Prostate gland (tissue), 2 donors: ENCODE measurements at regions not wholly inside any gene's neighbourhood (a gene's known extent, or its start where the extent isn't known, plus 50 kb on each side); places are given as distances from the start of the nearest gene placed in this dataset.

Source experiments
- DNase-seq: peaks from one replicate; pipeline ENCODE4 v3.0.0-alpha.2; 2019; ENCODE audit warnings: low spot score
- H3K27ac ChIP-seq, 2 donors: fragments of 200-600 bp; sonication (generic); 2 replicates each; pipeline ENCODE4 v1.5.1; 2017 to 2019
- H3K27me3 ChIP-seq: fragments of 200-600 bp; sonication (generic); replicated peaks from 2 replicates; pipeline ENCODE4 v1.5.1; 2019; ENCODE audit not compliant: insufficient read depth
- H3K36me3 ChIP-seq, 2 donors: fragments of 200-600 bp; sonication (generic); 1 replicate in 1 of 2; 2 replicates in 1 of 2; pipeline versions ENCODE4 v1.5.1 to v1.8.1; 2017 to 2019
- H3K4me1 ChIP-seq: fragments of 200-600 bp; sonication (generic); replicated peaks from 2 replicates; pipeline ENCODE4 v1.5.1; 2019
- H3K4me3 ChIP-seq, 2 donors: fragments of 200-600 bp; sonication (generic); 2 replicates each; pipeline ENCODE4 v1.5.1; 2017 to 2019
- H3K9me3 ChIP-seq: fragments of 200-600 bp; sonication (generic); 2 replicates; pipeline ENCODE4 v1.5.1; 2017
- POLR2A ChIP-seq: fragments of 450-650 bp; IDR thresholded peaks from one replicate; pipeline ENCODE4 v1.6.1; 2016; ENCODE audit warnings: antibody characterized with exemption, mild to moderate bottlenecking
- POLR2AphosphoS5 ChIP-seq: sonication (generic); formaldehyde crosslinking; IDR thresholded peaks from one replicate; pipeline ENCODE4 v1.6.1; 2017; ENCODE audit warnings: antibody characterized with exemption
- WGBS: methylation state at CpG from one replicate; pipeline ENCODE4 v1.1.5; 2018; 5-methylcytosine and 5-hydroxymethylcytosine counted together
- intact Hi-C: fragments of 100-400 bp; cut with DNase I; formaldehyde crosslinking; loops from one replicate; pipeline ENCODE4 v1.14.2; 2022
- TF ChIP-seq, protein P1 (sequence below), 4 experiments: fragments of 200-600 bp in 2 of 4; fragments of 450-650 bp in 2 of 4; sonication (generic) in 2 of 4; IDR thresholded peaks; 1 replicate in 3 of 4; 2 replicates in 1 of 4; pipeline ENCODE4 v1.5.1; 2016 to 2019; ENCODE audit warnings: antibody characterized with exemption in 4 of 4, mild to moderate bottlenecking in 2 of 4, moderate library complexity in 2 of 4

DNA sequence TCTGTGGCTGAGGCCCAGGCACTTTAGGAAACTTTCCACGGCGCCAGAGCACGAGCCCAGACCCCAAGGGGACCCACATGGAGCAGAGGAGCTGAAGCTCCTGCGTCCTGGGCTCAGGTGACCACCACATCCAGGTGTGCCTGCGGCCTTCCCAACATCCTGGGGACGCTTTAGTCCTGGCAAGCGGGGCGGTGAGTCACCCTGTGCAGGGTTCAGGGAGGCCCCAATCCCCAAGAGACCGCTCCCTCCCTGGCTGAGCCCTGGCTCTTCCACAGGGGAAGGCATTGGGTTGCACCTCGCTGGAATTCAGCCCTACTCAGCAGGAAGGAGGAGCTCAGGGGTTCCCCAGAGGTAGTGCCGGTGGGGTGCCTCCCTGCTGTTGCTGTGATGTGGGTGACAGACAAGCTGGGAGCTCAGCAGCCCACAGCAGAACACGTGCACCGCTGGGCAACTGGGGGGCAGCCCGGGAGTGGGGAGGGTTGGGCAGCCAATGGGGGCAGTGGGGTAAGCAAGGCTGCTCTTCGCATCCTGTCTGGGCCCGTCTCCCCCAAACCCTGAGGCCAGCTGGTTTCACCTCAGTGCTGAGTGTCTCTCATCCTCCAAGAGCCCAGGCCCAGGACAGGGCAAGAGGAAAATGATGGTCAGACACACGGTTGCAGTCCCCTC, 802.8 kb downstream of the BRD1 start:
- no peak for DNase-seq
- TF ChIP-seq POLR2AphosphoS5 = no peak
- no peak for TF ChIP-seq POLR2A
- TF ChIP-seq, protein P1, sequence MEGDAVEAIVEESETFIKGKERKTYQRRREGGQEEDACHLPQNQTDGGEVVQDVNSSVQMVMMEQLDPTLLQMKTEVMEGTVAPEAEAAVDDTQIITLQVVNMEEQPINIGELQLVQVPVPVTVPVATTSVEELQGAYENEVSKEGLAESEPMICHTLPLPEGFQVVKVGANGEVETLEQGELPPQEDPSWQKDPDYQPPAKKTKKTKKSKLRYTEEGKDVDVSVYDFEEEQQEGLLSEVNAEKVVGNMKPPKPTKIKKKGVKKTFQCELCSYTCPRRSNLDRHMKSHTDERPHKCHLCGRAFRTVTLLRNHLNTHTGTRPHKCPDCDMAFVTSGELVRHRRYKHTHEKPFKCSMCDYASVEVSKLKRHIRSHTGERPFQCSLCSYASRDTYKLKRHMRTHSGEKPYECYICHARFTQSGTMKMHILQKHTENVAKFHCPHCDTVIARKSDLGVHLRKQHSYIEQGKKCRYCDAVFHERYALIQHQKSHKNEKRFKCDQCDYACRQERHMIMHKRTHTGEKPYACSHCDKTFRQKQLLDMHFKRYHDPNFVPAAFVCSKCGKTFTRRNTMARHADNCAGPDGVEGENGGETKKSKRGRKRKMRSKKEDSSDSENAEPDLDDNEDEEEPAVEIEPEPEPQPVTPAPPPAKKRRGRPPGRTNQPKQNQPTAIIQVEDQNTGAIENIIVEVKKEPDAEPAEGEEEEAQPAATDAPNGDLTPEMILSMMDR (IDR thresholded peaks at IDR 0.05) = no peak
- Histone ChIP-seq H3K36me3 (no peaks in the 10 kb centered on the region), H3K27ac (no peak overlapping the region), H3K4me1 (no peaks in the 10 kb centered on the region), H3K27me3 (no peaks in the 10 kb centered on the region), H3K9me3 (no peaks in the 10 kb centered on the region), H3K4me3 (no peak overlapping the region)
- intact Hi-C loops = no loop called here
- WGBS = 63% methylated on average over 16 of the region's 17 CpGs

DNA sequence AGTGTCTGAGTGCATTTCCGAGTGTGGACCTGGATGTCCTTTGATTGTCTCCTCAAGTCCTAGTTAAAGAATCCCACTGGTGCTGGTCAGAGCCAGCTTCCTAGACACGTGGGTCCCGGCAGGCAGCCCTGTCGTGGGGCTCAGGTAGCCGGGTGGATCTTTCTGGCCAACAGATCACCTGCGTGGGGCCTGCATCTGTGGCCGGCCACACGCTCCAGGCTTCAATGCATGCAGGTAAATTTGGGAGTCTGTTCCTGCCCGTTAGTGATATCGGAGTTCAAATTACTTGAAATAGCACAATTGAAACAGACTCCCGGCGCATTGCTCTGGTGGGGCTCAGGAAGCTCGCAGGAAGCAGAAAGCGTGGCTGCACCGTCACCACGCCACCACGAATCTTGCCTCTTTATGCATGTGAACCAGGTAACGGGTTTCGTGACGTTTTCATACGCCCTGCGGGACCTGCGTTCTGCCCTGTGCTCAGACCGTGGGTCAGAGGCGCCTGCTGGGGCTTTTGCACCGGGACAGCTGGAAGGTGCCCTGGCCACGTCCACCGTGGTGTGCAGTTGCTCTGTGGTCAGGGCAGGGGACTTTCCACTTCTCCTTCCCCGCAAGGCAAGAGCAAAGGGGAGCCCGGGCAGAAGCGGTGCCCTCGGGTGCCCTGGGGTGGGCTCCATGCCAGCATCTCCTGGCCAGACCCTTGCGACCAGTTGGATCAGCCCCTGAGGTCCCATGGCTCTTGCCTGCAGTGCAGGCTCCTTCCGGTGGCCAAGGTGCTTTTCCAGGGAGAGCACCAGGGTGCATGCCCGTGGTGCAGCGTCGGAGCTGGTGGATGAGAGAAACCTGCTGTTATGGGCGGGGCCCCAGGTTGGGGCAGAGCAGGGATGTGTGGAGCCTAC, 803.5 kb downstream of the BRD1 start:
- Histone ChIP-seq H3K4me3 (no peak overlapping the region), H3K9me3 (no peaks in the 10 kb centered on the region), H3K4me1 (no peaks in the 10 kb centered on the region), H3K36me3 (no peaks in the 10 kb centered on the region), H3K27me3 (no peaks in the 10 kb centered on the region), H3K27ac (no peak overlapping the region)
- 86% methylated on average over 38 of the region's 38 CpGs for WGBS
- intact Hi-C loops = no loop called here
- no peak for TF ChIP-seq POLR2A
- no peak for DNase-seq

- Histone ChIP-seq H3K27ac (no peak overlapping the region), H3K27me3 (no peaks in the 10 kb centered on the region), H3K4me1 (no peaks in the 10 kb centered on the region), H3K4me3 (no peak overlapping the region), H3K9me3 (no peaks in the 10 kb centered on the region), H3K36me3 (no peaks in the 10 kb centered on the region)
- DNase-seq = no peak
- no peak for TF ChIP-seq POLR2AphosphoS5
- TF ChIP-seq, protein P1 (IDR thresholded peaks at IDR 0.05) = no peak
- TF ChIP-seq POLR2A = no peak
- intact Hi-C loops = no loop called here
- WGBS = 75% methylated on average over 22 of the region's 22 CpGs
These were observed 804.4 kb downstream of the BRD1 start for GRCh38 chr22:49023161-49023878.

DNA sequence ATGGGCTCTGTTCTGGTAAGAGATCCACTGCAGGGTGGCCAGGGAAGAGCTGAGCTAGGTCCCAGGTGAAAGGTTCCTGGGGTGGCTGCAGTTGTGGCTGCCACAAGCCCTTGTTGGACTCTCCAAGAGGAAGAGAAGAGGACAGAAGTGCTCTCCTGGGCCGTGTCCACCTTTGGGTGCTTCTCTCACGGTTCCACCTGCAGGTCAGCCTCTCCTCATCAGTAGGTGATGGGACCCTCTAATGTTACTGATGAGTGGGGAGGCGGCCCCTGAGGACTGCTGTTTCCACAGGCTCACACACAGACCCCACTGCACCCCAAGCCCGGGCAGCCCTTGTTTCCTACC, 804.9 kb downstream of the BRD1 start:
- no peaks in the 10 kb centered on the region for H3K4me1 ChIP-seq
- no peaks in the 10 kb centered on the region for H3K36me3 ChIP-seq
- 71% methylated on average over 4 of the region's 4 CpGs for WGBS
- no peaks in the 10 kb centered on the region for H3K27me3 ChIP-seq
- no peak overlapping the region for H3K27ac ChIP-seq
- no peak for TF ChIP-seq POLR2AphosphoS5
- TF ChIP-seq, protein P1 (IDR thresholded peaks at IDR 0.05) = no peak
- TF ChIP-seq POLR2A = no peak
- no peak for DNase-seq
- H3K4me3 ChIP-seq = no peak overlapping the region
- intact Hi-C loops = no loop called here
- no peaks in the 10 kb centered on the region for H3K9me3 ChIP-seq
